ENCODE measurements at regions not wholly inside any gene's neighbourhood (a gene's known extent, or its start where the extent isn't known, plus 50 kb on each side); places are given as distances from the start of the nearest gene placed in this dataset.

DNA sequence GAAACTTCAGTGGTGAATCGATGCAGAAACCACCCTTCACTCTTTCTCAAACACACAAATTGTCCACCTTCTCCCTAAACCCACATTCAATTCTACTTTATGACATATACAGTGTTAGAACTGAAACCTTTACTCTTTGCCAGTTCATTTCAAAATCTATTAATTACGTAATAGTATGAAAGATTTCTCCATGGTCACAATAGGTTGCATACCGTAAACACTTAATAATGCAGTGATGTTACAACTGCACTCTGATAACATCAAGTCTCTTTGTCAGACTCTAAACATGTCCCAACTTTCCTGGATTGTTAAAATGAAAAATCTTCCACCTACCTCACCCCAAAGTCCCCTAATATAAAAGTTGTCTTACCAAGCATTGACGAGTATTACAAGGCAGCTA, 111.8 kb upstream of the PROK2 start:
- Histone ChIP-seq H3K4me3 (no peak overlapping the region), H3K4me1 (no peaks in the 10 kb centered on the region), H3K9me3 (no peaks in the 10 kb centered on the region), H3K27ac (no peak overlapping the region), H3K36me3 (no peaks in the 10 kb centered on the region), H3K27me3 (no peaks in the 10 kb centered on the region)
- no peak for DNase-seq (ENCODE audit: low spot score)
- TF ChIP-seq, protein P1, sequence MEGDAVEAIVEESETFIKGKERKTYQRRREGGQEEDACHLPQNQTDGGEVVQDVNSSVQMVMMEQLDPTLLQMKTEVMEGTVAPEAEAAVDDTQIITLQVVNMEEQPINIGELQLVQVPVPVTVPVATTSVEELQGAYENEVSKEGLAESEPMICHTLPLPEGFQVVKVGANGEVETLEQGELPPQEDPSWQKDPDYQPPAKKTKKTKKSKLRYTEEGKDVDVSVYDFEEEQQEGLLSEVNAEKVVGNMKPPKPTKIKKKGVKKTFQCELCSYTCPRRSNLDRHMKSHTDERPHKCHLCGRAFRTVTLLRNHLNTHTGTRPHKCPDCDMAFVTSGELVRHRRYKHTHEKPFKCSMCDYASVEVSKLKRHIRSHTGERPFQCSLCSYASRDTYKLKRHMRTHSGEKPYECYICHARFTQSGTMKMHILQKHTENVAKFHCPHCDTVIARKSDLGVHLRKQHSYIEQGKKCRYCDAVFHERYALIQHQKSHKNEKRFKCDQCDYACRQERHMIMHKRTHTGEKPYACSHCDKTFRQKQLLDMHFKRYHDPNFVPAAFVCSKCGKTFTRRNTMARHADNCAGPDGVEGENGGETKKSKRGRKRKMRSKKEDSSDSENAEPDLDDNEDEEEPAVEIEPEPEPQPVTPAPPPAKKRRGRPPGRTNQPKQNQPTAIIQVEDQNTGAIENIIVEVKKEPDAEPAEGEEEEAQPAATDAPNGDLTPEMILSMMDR (IDR thresholded peaks at IDR 0.05), result no peak

DNA sequence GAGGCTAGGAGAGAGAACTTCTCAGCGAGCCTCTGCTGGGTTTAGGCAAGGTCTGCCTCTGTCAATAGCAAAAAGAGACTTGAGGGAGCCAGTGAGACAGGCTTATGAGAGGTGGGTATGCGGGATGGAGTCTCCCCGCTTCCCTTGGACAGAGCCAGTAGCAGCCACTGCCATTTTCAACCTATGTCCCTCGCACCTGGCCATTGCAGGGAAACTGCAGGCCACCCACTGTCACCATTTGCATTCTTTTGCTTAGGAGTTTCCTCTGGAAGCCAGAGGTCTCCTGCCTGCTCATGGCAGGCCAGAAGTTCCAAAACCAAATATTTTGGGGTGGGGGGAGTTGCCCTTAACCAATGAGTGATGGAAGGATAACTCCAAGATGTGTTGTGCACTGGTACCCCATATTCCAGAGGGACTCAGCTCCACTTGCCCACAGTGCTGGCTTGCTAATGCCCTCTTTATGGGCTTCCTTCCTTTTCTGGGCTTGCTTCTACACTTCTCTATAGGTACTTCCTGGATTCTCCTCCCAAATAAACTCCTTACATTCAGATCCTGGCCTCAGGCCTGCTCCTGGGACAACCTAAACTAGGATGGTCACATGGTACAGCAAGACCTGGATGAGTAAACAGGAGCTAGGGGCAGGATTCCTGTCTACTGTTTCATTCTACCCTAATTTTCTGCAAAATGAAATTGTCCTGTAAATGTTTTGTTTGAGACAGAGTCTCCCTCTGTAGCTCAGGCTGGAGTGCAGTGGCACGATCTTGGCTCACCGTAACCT, 108.9 kb upstream of the PROK2 start:
- no peaks in the 10 kb centered on the region for H3K27me3 ChIP-seq
- H3K4me1 ChIP-seq, result peaks cover 0 to 3% of the 10 kb centered on the region in 2 donors
- DNase-seq (ENCODE audit: low spot score), result no peak
- no peaks in the 10 kb centered on the region for H3K36me3 ChIP-seq
- TF ChIP-seq, protein P1 (IDR thresholded peaks at IDR 0.05), result no peak
- no peaks in the 10 kb centered on the region for H3K9me3 ChIP-seq
- no peak overlapping the region for H3K4me3 ChIP-seq
- no peak overlapping the region for H3K27ac ChIP-seq

- TF ChIP-seq, protein P1 (IDR thresholded peaks at IDR 0.05), result no peak
- no peak for DNase-seq (ENCODE audit: low spot score)
- no peak overlapping the region for H3K4me3 ChIP-seq
- H3K9me3 ChIP-seq, result no peaks in the 10 kb centered on the region
- no peak overlapping the region for H3K27ac ChIP-seq
- peaks cover 0 to 3% of the 10 kb centered on the region in 2 donors for H3K4me1 ChIP-seq
- H3K27me3 ChIP-seq, result no peaks in the 10 kb centered on the region
- no peaks in the 10 kb centered on the region for H3K36me3 ChIP-seq
Measured at GRCh38 chr3:71893122-71893521, 108.2 kb upstream of the PROK2 start.

DNA sequence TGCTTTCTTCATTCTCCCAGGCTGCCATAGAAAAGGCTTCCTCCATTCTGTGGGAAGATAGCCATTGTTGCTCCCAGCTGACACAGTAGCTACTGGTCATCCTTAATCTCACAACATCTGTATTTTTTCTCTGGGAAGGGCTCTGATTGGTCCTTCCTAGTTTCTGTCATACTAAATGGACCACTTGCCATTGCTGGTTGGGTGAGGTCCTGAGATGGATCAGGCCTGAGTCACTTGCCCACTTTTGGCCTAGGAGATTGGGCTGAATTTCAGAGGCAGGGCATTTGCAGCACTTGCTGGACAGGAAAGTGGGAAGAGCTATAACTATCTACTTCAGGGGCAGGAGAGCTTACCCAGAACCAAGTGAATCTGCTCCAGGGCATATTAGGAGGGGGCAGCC, 106.5 kb upstream of the PROK2 start:
- H3K9me3 ChIP-seq, result no peaks in the 10 kb centered on the region
- peaks cover 0 to 3% of the 10 kb centered on the region in 2 donors for H3K4me1 ChIP-seq
- DNase-seq (ENCODE audit: low spot score), result no peak
- TF ChIP-seq, protein P1 (IDR thresholded peaks at IDR 0.05), result no peak
- H3K27me3 ChIP-seq, result no peaks in the 10 kb centered on the region
- H3K27ac ChIP-seq, result no peak overlapping the region
- H3K4me3 ChIP-seq, result no peak overlapping the region
- no peaks in the 10 kb centered on the region for H3K36me3 ChIP-seq

- no peak for DNase-seq (ENCODE audit: low spot score)
- no peaks in the 10 kb centered on the region for H3K27me3 ChIP-seq
- H3K27ac ChIP-seq, result peak overlapping the region in 1 of 2 donors; percentile 43
- no peak overlapping the region for H3K4me3 ChIP-seq
- no peaks in the 10 kb centered on the region for H3K9me3 ChIP-seq
- TF ChIP-seq, protein P1 (IDR thresholded peaks at IDR 0.05), result no peak
- peaks cover 0 to 3% of the 10 kb centered on the region in 2 donors for H3K4me1 ChIP-seq
- H3K36me3 ChIP-seq, result no peaks in the 10 kb centered on the region
Measured at GRCh38 chr3:71890356-71890931, 105.5 kb upstream of the PROK2 start.

All from right atrium auricular region (tissue), 2 donors.